Duodenal mucosa (tissue), 2 donors: ENCODE measurements at regions not wholly inside any gene's neighbourhood (a gene's known extent, or its start where the extent isn't known, plus 50 kb on each side); places are given as distances from the start of the nearest gene placed in this dataset.

Source experiments
- H3K27ac ChIP-seq: one replicate; pipeline ENCODE4 v1.7.0; 2013; ENCODE audit warnings: low read depth, low read length
- H3K27me3 ChIP-seq, 2 donors: one replicate each; pipeline ENCODE4 v1.7.0; 2013; ENCODE audit warnings: low read length in 2 of 2, control low read depth in 1 of 2; ENCODE audit not compliant: insufficient read depth in 2 of 2, control insufficient read depth in 1 of 2
- H3K36me3 ChIP-seq, 2 donors: one replicate each; pipeline ENCODE4 v1.7.0; 2013; ENCODE audit warnings: low read length in 2 of 2, control low read depth in 1 of 2; ENCODE audit not compliant: insufficient read depth in 2 of 2, control insufficient read depth in 1 of 2
- H3K4me1 ChIP-seq, 2 donors: one replicate each; pipeline ENCODE4 v1.7.0; 2013; ENCODE audit warnings: low read length in 2 of 2, control low read depth in 1 of 2; ENCODE audit not compliant: insufficient read depth in 2 of 2, control insufficient read depth in 1 of 2
- H3K4me3 ChIP-seq, 2 donors: one replicate each; pipeline ENCODE4 v1.7.0; 2013; ENCODE audit warnings: low read length in 2 of 2, low read depth in 1 of 2
- H3K9ac ChIP-seq, 2 donors: one replicate each; pipeline ENCODE4 v1.7.0; 2013; ENCODE audit warnings: low read length in 2 of 2, low read depth in 1 of 2
- H3K9me3 ChIP-seq, 2 donors: one replicate each; pipeline ENCODE4 v1.7.0; 2013; ENCODE audit warnings: low read length in 2 of 2, control low read depth in 1 of 2; ENCODE audit not compliant: control insufficient read depth in 1 of 2

DNA sequence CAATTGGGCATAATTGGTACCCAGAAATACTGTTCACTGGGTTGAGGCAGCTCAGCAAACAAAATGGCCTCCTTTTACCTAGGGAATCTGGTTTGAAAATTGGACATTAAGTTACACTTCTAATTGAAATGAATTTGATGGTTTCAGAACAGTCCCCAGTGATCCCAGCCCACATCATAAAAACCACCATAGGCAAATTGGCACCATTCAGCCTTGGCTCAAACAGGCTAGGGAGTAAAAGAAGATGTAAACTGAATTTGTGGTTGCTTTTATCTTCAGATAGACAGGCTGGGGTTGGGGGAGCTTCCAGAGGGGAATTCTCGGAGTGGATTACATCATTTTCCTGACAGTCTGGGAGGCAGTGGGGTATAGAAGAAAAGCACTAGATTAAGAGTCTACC is 576.5 kb downstream of the MID1IP1 start:
- Histone ChIP-seq H3K4me1 (no peaks in the 10 kb centered on the region), H3K4me3 (no peak overlapping the region), H3K36me3 (no peaks in the 10 kb centered on the region), H3K9me3 (no peaks in the 10 kb centered on the region), H3K27ac (no peak overlapping the region), H3K9ac (no peak overlapping the region), H3K27me3 (no peaks in the 10 kb centered on the region)

DNA sequence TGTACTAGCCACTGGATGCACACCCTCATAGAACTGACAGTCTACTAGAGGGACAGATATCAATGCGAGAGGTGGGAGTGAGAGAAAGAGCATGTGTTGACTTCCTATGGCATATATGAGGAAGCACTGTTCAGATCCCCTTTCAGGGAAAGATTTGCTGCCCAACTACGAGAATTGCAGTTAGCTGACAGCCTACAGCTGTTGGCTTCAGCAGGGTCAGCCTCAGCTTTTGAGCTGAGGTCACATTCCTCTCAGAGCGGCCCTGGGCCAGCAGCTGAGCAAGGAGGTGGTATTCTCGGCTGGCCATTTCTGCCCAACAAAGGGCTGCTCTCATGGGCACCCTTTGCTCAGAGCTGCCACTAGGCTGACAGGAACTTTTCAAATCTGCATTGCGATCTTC is 580.2 kb downstream of the MID1IP1 start:
- H3K9me3 ChIP-seq = no peaks in the 10 kb centered on the region
- H3K27me3 ChIP-seq = no peaks in the 10 kb centered on the region
- no peaks in the 10 kb centered on the region for H3K4me1 ChIP-seq
- H3K9ac ChIP-seq = no peak overlapping the region
- no peaks in the 10 kb centered on the region for H3K36me3 ChIP-seq
- H3K4me3 ChIP-seq = no peak overlapping the region
- no peak overlapping the region for H3K27ac ChIP-seq

DNA sequence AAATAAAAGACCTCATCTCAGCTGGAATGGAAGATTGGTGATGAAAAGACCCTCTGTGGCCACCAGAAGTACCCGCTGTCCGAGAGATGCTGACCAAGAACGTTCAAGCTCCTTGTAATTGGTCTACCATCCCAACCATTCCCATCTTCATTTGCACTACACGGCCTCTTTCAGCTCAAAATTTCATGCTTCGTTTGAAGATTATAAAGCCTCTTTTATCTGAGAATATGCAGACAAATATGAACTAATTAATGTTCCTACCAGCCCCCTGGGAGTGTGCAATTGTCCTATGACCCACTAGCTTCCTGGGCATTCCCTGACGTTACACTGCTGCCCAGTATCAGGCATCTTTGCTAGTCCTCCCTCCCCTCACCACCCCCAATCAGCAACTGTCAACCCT is 583.7 kb downstream of the MID1IP1 start:
- no peak overlapping the region for H3K27ac ChIP-seq
- H3K4me1 ChIP-seq = no peaks in the 10 kb centered on the region

DNA sequence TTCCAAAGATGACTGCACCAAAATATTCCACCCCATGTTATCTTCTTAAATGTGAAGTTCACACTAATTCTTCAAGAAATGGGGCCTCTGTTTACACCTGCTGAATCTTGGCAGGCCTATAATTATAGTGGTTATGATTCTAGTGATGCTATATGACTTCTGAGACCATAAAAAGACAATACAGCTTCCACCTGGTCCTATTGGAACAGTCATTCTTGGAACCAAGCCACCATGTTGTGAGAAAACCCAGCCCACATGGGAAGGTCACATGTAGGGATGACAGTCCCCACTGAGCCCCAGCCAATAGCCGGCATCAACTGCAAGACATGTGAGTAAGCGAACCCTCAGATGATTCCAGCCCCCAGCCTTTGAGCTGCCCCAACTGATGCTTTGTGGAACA is 587.5 kb downstream of the MID1IP1 start:
- no peak overlapping the region for H3K9ac ChIP-seq
- no peak overlapping the region for H3K4me3 ChIP-seq
- H3K27me3 ChIP-seq = no peaks in the 10 kb centered on the region

More for the DNA sequence above, 583.7 kb downstream of the MID1IP1 start:
- Histone ChIP-seq H3K27me3 (no peaks in the 10 kb centered on the region), H3K9ac (no peak overlapping the region), H3K4me3 (no peak overlapping the region), H3K36me3 (no peaks in the 10 kb centered on the region), H3K9me3 (no peaks in the 10 kb centered on the region)

DNA sequence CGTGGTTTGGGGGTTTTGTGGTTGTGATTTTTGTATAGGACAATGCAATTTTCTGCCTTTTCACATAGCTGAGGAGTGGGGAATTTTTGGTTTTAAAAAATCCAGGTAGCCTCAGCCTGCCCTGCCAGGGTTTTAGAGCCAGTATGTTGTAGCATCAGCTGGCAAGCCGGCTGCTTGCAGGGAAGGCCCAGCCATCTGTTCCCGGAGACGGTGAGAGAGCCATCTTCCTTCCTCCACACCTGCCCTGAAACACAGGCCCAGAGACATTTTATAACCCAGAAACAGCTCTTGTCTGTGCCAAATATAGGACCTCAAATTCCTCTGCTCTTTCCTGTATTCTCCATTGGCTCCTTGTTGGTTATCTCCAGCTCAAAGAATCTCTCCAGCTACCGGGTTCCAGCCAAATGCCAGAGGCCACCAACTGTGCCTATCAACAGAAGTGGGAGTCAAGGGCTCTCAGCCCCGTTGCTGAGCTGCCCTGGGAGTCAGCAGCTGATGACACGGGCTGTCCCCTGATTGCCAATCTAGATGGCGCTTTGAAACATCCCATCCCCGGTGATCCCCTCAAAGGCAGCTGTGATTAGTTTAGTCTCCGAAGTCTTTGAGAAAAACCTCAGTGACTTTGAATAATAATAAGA is 595.2 kb downstream of the MID1IP1 start:
- Histone ChIP-seq H3K9ac (no peak overlapping the region), H3K27ac (no peak overlapping the region), H3K27me3 (no peaks in the 10 kb centered on the region), H3K36me3 (no peaks in the 10 kb centered on the region), H3K4me1 (no peaks in the 10 kb centered on the region), H3K4me3 (no peak overlapping the region), H3K9me3 (no peaks in the 10 kb centered on the region)

More for the DNA sequence above, 587.5 kb downstream of the MID1IP1 start:
- Histone ChIP-seq H3K36me3 (no peaks in the 10 kb centered on the region), H3K27ac (no peak overlapping the region), H3K4me1 (no peaks in the 10 kb centered on the region), H3K9me3 (no peaks in the 10 kb centered on the region)

DNA sequence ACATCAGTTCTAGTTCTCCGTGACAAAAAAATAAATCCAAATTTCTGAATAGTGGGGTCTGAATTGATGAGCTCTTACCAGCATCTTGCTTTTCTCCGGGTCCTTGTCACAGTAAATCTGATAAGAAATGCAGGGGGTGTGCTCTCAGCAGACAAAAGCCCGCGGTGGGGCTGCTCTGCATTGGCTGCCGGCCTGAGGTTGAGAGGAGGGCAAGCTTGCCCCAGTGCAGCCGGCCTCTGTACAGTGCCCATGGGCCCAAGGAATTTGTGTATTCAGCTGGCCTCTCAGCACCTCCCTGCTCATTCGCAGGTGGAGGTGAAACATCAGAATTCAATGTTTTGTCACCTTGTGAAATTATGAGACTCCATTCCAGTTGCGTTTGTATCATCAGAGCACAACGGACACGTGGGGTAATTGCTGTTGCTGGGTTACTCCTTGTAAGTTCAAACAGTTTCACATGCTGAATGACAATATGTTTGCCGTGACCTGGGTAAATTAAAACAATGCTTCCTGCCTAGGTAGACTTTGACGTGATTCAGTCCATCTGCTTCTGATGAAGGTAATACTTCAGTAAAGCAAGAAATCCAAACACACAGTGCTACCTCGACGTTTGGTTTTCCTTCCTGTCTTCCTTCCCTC is 596.4 kb downstream of the MID1IP1 start:
- H3K27ac ChIP-seq = no peak overlapping the region
- no peak overlapping the region for H3K4me3 ChIP-seq
- no peaks in the 10 kb centered on the region for H3K4me1 ChIP-seq
- H3K27me3 ChIP-seq = no peaks in the 10 kb centered on the region
- H3K9me3 ChIP-seq = no peaks in the 10 kb centered on the region
- no peak overlapping the region for H3K9ac ChIP-seq
- no peaks in the 10 kb centered on the region for H3K36me3 ChIP-seq

DNA sequence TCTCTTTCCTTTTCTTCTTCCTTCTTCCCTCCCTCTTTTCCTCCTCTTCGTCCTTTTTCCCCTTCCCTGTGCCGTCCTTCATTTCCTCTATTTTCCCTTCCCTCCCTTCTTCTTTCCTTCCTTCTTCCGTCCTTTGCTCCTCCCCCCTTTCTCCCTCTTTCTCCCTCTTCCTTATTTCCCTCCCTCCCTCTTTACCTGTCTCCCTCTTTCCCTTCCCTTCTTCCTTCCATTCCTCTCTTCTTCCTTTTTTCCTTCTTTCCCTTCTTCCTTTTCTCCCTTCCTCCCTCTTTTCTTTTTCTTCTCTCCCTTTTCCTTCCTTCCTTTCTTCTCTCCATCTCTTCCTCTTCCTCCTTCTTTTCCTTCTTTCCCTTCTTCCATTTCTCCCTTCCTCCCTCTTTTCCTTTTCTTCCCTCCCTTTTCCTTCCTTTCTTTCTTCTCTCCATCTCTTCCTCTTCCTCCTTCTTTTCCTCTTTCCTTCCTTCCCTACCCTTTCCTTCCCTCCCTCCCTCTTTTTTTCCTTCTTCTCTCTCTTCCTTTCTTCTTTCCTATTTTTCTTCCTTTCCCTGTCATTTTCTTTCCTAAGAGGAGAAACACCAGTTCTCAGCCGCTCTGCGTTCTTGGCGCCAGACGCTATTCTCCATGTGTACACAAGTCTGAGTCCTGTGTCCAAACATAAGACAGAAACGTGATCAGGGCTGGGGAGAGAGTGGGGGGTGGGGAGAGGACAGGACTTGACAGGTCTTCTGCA is 597.1 kb downstream of the MID1IP1 start:
- Histone ChIP-seq H3K36me3 (no peaks in the 10 kb centered on the region), H3K9ac (no peak overlapping the region), H3K27me3 (no peaks in the 10 kb centered on the region), H3K27ac (no peak overlapping the region), H3K4me3 (no peak overlapping the region), H3K4me1 (no peaks in the 10 kb centered on the region), H3K9me3 (no peaks in the 10 kb centered on the region)

DNA sequence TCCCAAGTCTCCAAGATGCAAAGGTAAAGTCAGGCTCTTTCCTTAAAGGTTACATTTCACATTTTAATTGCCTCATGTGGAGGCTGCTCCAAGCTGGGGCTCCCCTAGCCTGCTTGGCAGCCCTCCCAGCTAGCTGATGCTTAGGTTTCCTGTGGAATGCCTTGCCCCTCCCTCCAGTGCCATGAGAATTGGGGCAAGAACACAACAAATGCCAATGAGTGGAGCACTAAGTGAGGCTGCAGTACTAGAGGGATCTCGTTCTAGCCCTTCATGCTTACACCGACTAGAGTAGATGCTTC is 597.7 kb downstream of the MID1IP1 start:
- no peaks in the 10 kb centered on the region for H3K27me3 ChIP-seq
- no peak overlapping the region for H3K4me3 ChIP-seq
- H3K27ac ChIP-seq = no peak overlapping the region
- H3K9me3 ChIP-seq = no peaks in the 10 kb centered on the region
- H3K9ac ChIP-seq = no peak overlapping the region
- no peaks in the 10 kb centered on the region for H3K4me1 ChIP-seq
- H3K36me3 ChIP-seq = no peaks in the 10 kb centered on the region

DNA sequence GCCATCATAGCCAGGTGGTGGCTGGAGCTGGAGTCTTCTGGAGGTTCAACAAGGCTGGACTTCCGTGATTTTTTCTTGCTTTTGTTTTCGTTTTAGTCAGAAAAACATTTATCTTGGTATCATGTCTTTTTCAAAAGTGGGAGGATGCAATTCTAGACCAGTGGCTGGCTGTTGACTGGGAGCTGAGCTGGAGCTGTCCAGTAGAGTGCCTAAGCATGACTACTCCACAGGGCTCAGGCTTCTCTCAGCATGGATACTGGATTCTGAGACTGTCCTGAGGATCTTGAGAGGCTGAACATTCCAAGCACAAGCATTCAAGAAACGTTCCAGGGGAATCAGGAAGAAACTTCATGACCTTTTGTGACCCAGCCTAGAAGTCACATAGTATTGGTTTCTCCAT is 598.1 kb downstream of the MID1IP1 start:
- H3K9ac ChIP-seq = no peak overlapping the region
- no peaks in the 10 kb centered on the region for H3K27me3 ChIP-seq
- H3K27ac ChIP-seq = no peak overlapping the region
- H3K9me3 ChIP-seq = no peaks in the 10 kb centered on the region
- no peaks in the 10 kb centered on the region for H3K4me1 ChIP-seq
- H3K4me3 ChIP-seq = no peak overlapping the region
- H3K36me3 ChIP-seq = no peaks in the 10 kb centered on the region

DNA sequence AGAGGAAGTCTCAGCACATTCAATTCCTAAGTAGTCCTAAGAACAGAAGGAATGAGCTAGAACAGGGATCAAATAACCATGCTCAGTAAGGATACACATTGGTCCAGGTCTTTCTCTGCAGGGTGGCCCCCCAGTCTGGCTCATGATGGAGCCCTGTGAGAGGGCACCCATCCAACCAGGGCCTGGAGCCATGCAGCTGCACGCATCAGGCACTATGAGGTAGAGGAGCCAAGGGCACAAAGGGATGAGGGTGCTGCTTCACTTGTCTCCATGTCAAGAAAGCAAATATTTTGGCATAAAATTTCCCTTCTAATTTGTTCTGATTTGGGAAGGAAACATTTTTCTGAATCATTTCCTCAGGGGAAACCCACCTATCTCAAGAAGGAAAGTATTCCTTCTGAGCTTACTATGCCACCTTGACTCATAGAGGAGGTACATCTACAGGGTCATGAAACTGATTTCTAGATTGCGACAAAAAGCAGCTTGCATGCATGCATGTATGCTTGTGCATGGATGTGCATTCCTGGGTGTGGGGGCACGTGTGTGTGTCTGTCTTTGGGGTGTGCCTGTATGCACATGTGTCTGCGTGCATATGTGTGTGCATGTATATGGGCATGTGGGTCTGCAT is 600.3 kb downstream of the MID1IP1 start:
- H3K4me3 ChIP-seq = no peak overlapping the region
- no peaks in the 10 kb centered on the region for H3K4me1 ChIP-seq
- no peak overlapping the region for H3K9ac ChIP-seq
- H3K36me3 ChIP-seq = no peaks in the 10 kb centered on the region
- no peaks in the 10 kb centered on the region for H3K9me3 ChIP-seq
- H3K27ac ChIP-seq = no peak overlapping the region
- H3K27me3 ChIP-seq = no peaks in the 10 kb centered on the region
